ENCODE measurements at regions not wholly inside any gene's neighbourhood (a gene's known extent, or its start where the extent isn't known, plus 50 kb on each side); places are given as distances from the start of the nearest gene placed in this dataset.

DNA sequence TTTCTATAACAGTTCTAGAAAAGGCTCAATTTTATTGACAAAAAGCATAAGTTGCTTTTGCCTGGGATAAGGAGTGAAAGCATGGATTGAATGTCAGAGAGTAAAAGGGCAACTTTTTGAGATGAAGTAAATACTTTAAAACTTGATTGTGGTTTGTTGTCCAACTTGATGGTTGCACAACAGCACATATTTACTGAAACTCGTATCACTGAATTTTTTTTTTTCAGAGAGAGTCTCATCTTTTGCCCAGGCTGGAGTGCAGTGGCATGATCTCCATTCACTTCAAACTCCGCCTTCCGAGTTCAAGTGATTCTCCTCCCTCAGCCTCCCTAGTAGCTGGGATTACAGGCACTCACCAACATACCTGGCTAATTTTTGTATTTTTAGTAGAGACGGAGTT is 856.8 kb downstream of the SH3BGRL start:
- H3F3A ChIP-seq (ENCODE audit: insufficient read depth, low read length, poor library complexity, severe bottlenecking): no peaks in the 10 kb centered on the region
- TF ChIP-seq EZH2 (IDR thresholded peaks at IDR 0.05; ENCODE audit: borderline replicate concordance, insufficient read depth, low read length, poor library complexity, severe bottlenecking) (no peak), CTCF (IDR thresholded peaks at IDR 0.05; ENCODE audit: poor library complexity, severe bottlenecking) (no peak), RAD21 (conservative IDR thresholded peaks at IDR 0.05) (no peak), EP300 (conservative IDR thresholded peaks at IDR 0.05; ENCODE audit: poor library complexity, severe bottlenecking) (no peak), POLR2AphosphoS5 (IDR thresholded peaks at IDR 0.05) (no peak), MXI1 (conservative IDR thresholded peaks at IDR 0.05; ENCODE audit: poor library complexity, severe bottlenecking) (no peak), SMC3 (conservative IDR thresholded peaks at IDR 0.05; ENCODE audit: poor library complexity) (no peak), TAF1 (IDR thresholded peaks at IDR 0.05; ENCODE audit: low read depth) (no peak)
- TF ChIP-seq, protein P1, sequence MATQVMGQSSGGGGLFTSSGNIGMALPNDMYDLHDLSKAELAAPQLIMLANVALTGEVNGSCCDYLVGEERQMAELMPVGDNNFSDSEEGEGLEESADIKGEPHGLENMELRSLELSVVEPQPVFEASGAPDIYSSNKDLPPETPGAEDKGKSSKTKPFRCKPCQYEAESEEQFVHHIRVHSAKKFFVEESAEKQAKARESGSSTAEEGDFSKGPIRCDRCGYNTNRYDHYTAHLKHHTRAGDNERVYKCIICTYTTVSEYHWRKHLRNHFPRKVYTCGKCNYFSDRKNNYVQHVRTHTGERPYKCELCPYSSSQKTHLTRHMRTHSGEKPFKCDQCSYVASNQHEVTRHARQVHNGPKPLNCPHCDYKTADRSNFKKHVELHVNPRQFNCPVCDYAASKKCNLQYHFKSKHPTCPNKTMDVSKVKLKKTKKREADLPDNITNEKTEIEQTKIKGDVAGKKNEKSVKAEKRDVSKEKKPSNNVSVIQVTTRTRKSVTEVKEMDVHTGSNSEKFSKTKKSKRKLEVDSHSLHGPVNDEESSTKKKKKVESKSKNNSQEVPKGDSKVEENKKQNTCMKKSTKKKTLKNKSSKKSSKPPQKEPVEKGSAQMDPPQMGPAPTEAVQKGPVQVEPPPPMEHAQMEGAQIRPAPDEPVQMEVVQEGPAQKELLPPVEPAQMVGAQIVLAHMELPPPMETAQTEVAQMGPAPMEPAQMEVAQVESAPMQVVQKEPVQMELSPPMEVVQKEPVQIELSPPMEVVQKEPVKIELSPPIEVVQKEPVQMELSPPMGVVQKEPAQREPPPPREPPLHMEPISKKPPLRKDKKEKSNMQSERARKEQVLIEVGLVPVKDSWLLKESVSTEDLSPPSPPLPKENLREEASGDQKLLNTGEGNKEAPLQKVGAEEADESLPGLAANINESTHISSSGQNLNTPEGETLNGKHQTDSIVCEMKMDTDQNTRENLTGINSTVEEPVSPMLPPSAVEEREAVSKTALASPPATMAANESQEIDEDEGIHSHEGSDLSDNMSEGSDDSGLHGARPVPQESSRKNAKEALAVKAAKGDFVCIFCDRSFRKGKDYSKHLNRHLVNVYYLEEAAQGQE (IDR thresholded peaks at IDR 0.05; ENCODE audit: borderline replicate concordance): no peak
- H4K20me1 ChIP-seq (ENCODE audit: insufficient read depth): no peaks in the 10 kb centered on the region
- H3K9me3 ChIP-seq (ENCODE audit: low read length): no peaks in the 10 kb centered on the region
- no peak overlapping the region for H3K27ac ChIP-seq (ENCODE audit: low read length)
- H3K9ac ChIP-seq (ENCODE audit: low read length): no peak overlapping the region
- H3K27me3 ChIP-seq (ENCODE audit: insufficient read depth, low read depth, low read length): no peaks in the 10 kb centered on the region
- no peak overlapping the region for H3K4me2 ChIP-seq (ENCODE audit: low read length)
- no peak overlapping the region for H3K4me3 ChIP-seq (ENCODE audit: low read length)
- no peaks in the 10 kb centered on the region for H3K9me2 ChIP-seq (ENCODE audit: insufficient read depth, low read length)
- no peak overlapping the region for H2AFZ ChIP-seq (ENCODE audit: low read depth, low read length)
- no peaks in the 10 kb centered on the region for H3K79me2 ChIP-seq (replicated peaks; ENCODE audit: insufficient read depth, low read length)
- no peaks in the 10 kb centered on the region for H3K36me3 ChIP-seq (ENCODE audit: insufficient read depth, low read length)

GRCh38 chrX:82070948-82071347 is 869.0 kb downstream of the SH3BGRL start:
- Histone ChIP-seq H3K9ac (ENCODE audit: low read length) (no peak overlapping the region), H3K79me2 (replicated peaks; ENCODE audit: insufficient read depth, low read length) (no peaks in the 10 kb centered on the region), H3K9me2 (ENCODE audit: insufficient read depth, low read length) (no peaks in the 10 kb centered on the region), H2AFZ (ENCODE audit: low read depth, low read length) (no peak overlapping the region), H3K9me3 (ENCODE audit: low read length) (no peaks in the 10 kb centered on the region), H4K20me1 (ENCODE audit: insufficient read depth) (no peaks in the 10 kb centered on the region), H3F3A (ENCODE audit: insufficient read depth, low read length, poor library complexity, severe bottlenecking) (no peaks in the 10 kb centered on the region), H3K36me3 (ENCODE audit: insufficient read depth, low read length) (no peaks in the 10 kb centered on the region), H3K27me3 (ENCODE audit: insufficient read depth, low read depth, low read length) (no peaks in the 10 kb centered on the region), H3K27ac (ENCODE audit: low read length) (no peak overlapping the region), H3K4me2 (ENCODE audit: low read length) (no peak overlapping the region), H3K4me3 (ENCODE audit: low read length) (no peak overlapping the region)
- no peak for TF ChIP-seq POLR2AphosphoS5 (IDR thresholded peaks at IDR 0.05)
- TF ChIP-seq, protein P1 (IDR thresholded peaks at IDR 0.05; ENCODE audit: borderline replicate concordance): no peak
- TF ChIP-seq RAD21 (conservative IDR thresholded peaks at IDR 0.05): no peak
- no peak for TF ChIP-seq SMC3 (conservative IDR thresholded peaks at IDR 0.05; ENCODE audit: poor library complexity)
- no peak for TF ChIP-seq EZH2 (IDR thresholded peaks at IDR 0.05; ENCODE audit: borderline replicate concordance, insufficient read depth, low read length, poor library complexity, severe bottlenecking)
- no peak for TF ChIP-seq EP300 (conservative IDR thresholded peaks at IDR 0.05; ENCODE audit: poor library complexity, severe bottlenecking)
- TF ChIP-seq MXI1 (conservative IDR thresholded peaks at IDR 0.05; ENCODE audit: poor library complexity, severe bottlenecking): no peak
- TF ChIP-seq TAF1 (IDR thresholded peaks at IDR 0.05; ENCODE audit: low read depth): no peak
- no peak for TF ChIP-seq CTCF (IDR thresholded peaks at IDR 0.05; ENCODE audit: poor library complexity, severe bottlenecking)
